ENCODE measurements at regions not wholly inside any gene's neighbourhood (a gene's known extent, or its start where the extent isn't known, plus 50 kb on each side); places are given as distances from the start of the nearest gene placed in this dataset.

- TF ChIP-seq ZSCAN4 (tag by site-specific recombination; IDR thresholded peaks at IDR 0.05) (no peak), CTCF (tag by site-specific recombination; IDR thresholded peaks at IDR 0.05) (no peak), IKZF3 (tag by site-specific recombination; IDR thresholded peaks at IDR 0.05) (no peak), ZNF26 (tag by site-specific recombination; IDR thresholded peaks at IDR 0.05) (no peak), OSR2 (tag by site-specific recombination; IDR thresholded peaks at IDR 0.05) (no peak), ZNF362 (tag by site-specific recombination; IDR thresholded peaks at IDR 0.05) (no peak), ZEB2 (tag by site-specific recombination; IDR thresholded peaks at IDR 0.05) (no peak), ZBTB1 (tag by site-specific recombination; IDR thresholded peaks at IDR 0.05) (no peak), ZNF398 (tag by site-specific recombination; IDR thresholded peaks at IDR 0.05) (no peak)
Observed at GRCh38 chr10:65791979-65792378, 1133.9 kb upstream of the LRRTM3 start.
